HEK293T (cell line): ENCODE measurements at regions not wholly inside any gene's neighbourhood (a gene's known extent, or its start where the extent isn't known, plus 50 kb on each side); places are given as distances from the start of the nearest gene placed in this dataset.

Experiments
- ARNT ChIP-seq: fragments of 450-650 bp; IDR thresholded peaks from 2 replicates; pipeline ENCODE4 v1.6.1; 2017; ENCODE audit warnings: mild to moderate bottlenecking
- BHLHE40 ChIP-seq: fragments of 450-650 bp; IDR thresholded peaks from 2 replicates; pipeline ENCODE4 v1.6.1; 2016; ENCODE audit warnings: mild to moderate bottlenecking, moderate library complexity, borderline replicate concordance
- ELF4 ChIP-seq: fragments of 450-650 bp; IDR thresholded peaks from 2 replicates; pipeline ENCODE4 v1.6.1; 2017; ENCODE audit warnings: antibody characterized with exemption
- FOXA1 ChIP-seq: fragments of 450-650 bp; IDR thresholded peaks from 2 replicates; pipeline ENCODE4 v1.6.1; 2016; ENCODE audit warnings: mild to moderate bottlenecking
- FOXK2 ChIP-seq: fragments of 450-650 bp; IDR thresholded peaks from 2 replicates; pipeline ENCODE4 v1.6.1; 2016; ENCODE audit warnings: mild to moderate bottlenecking
- FOXM1 ChIP-seq: fragments of 450-650 bp; IDR thresholded peaks from 2 replicates; pipeline ENCODE4 v1.6.1; 2017; ENCODE audit warnings: mild to moderate bottlenecking, borderline replicate concordance
- HDGF ChIP-seq: fragments of 450-650 bp; IDR thresholded peaks from 2 replicates; pipeline ENCODE4 v1.6.1; 2017; ENCODE audit warnings: antibody characterized with exemption, borderline replicate concordance
- L3MBTL2 ChIP-seq: fragments of 450-650 bp; conservative IDR thresholded peaks from 2 replicates; pipeline ENCODE4 v1.6.1; 2016; ENCODE audit warnings: mild to moderate bottlenecking
- NFRKB ChIP-seq: fragments of 450-650 bp; IDR thresholded peaks from 2 replicates; pipeline ENCODE4 v1.6.1; 2016; ENCODE audit warnings: mild to moderate bottlenecking, moderate library complexity
- SP1 ChIP-seq: fragments of 450-650 bp; IDR thresholded peaks from 2 replicates; pipeline ENCODE4 v1.6.1; 2017
- SUZ12 ChIP-seq: fragments of 450-650 bp; IDR thresholded peaks from 2 replicates; pipeline ENCODE4 v1.6.1; 2016; ENCODE audit warnings: mild to moderate bottlenecking
- TARDBP ChIP-seq: fragments of 450-650 bp; IDR thresholded peaks from 2 replicates; pipeline ENCODE4 v1.6.1; 2016
- ZNF384 ChIP-seq: fragments of 450-650 bp; IDR thresholded peaks from 2 replicates; pipeline ENCODE4 v1.6.1; 2016

DNA sequence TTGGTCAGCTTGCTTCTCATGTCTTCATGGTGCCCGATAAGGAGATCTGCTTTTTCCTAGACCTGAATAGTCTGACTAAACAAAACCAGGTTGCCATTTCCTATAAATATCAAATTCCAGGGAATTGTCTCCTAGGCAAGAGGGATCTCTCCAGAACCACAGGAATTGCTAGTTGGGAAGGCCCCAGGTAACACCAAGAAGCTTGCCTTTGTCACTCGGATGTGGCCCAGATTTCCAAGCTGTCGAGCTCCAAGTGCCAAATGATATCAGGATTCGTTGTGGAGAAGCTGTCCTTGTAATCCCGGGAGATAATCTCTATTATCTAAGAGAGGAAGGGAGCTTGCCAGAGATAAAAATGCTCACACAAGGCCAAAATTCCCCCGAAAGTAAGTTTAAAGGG is 1288.5 kb upstream of the AUTS2 start:
- TF ChIP-seq FOXK2, result no peak
- no peak for TF ChIP-seq HDGF
- TF ChIP-seq FOXM1, result no peak
- TF ChIP-seq SP1, result no peak
- TF ChIP-seq NFRKB, result no peak
- TF ChIP-seq ELF4, result no peak
- TF ChIP-seq BHLHE40, result no peak
- no peak for TF ChIP-seq SUZ12
- no peak for TF ChIP-seq TARDBP
- no peak for TF ChIP-seq ZNF384
- no peak for TF ChIP-seq FOXA1
- TF ChIP-seq ARNT, result no peak
- no peak for TF ChIP-seq L3MBTL2
